ENCODE measurements at regions not wholly inside any gene's neighbourhood (a gene's known extent, or its start where the extent isn't known, plus 50 kb on each side); places are given as distances from the start of the nearest gene placed in this dataset.

DNA sequence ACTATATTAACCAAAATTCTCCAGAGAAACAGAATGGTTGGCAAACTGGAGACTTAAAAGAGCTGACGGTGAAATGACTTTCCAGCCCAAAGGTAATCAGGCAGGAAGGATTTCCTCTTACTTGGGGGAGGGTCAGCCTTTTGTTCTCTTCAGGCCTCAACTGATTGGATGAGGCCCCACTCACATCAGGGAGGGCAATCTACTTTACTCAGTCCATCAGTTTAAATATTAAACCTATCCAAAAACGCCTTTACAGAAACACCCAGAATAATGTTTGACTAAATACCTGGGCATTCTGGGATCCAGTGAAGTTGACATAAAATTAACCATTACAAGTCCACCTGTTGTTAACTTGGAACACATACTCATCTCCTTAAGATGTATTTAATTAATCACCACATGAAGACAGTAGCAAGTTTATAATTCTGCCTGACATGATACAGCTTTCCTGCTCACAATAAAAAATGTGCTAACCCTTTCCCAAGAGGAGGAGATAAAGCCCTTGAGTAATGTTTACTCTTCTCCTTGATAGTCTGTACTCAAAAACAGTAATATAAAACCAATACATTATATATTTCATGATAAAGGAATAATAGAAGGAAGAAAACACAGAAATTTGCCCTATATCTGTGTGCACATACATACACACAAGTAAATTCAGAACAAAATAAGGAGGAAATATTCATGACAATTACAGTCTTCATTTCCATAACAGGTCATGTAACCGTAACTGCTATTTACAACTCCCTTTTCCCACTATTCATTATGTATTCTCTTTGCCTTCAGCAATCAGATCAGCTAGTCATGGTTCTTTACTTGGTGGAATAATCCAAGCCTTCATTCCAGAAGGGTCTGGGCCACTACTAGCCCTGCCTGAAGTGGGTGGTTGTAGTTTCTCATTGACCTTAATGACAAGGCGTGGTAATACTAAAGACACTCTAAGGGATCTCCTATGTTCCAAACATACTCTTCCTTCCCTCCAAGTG, 107.5 kb upstream of the RUNX1 start:
- TF ChIP-seq, protein P1, sequence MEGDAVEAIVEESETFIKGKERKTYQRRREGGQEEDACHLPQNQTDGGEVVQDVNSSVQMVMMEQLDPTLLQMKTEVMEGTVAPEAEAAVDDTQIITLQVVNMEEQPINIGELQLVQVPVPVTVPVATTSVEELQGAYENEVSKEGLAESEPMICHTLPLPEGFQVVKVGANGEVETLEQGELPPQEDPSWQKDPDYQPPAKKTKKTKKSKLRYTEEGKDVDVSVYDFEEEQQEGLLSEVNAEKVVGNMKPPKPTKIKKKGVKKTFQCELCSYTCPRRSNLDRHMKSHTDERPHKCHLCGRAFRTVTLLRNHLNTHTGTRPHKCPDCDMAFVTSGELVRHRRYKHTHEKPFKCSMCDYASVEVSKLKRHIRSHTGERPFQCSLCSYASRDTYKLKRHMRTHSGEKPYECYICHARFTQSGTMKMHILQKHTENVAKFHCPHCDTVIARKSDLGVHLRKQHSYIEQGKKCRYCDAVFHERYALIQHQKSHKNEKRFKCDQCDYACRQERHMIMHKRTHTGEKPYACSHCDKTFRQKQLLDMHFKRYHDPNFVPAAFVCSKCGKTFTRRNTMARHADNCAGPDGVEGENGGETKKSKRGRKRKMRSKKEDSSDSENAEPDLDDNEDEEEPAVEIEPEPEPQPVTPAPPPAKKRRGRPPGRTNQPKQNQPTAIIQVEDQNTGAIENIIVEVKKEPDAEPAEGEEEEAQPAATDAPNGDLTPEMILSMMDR (conservative IDR thresholded peaks at IDR 0.05; ENCODE audit: low read length) = no peak
- TF ChIP-seq EZH2phosphoT487 (IDR thresholded peaks at IDR 0.05; ENCODE audit: borderline replicate concordance, low read depth, low read length) = no peak

All from OCI-LY7 (cell line).